ENCODE measurements at regions not wholly inside any gene's neighbourhood (a gene's known extent, or its start where the extent isn't known, plus 50 kb on each side); places are given as distances from the start of the nearest gene placed in this dataset.

DNA sequence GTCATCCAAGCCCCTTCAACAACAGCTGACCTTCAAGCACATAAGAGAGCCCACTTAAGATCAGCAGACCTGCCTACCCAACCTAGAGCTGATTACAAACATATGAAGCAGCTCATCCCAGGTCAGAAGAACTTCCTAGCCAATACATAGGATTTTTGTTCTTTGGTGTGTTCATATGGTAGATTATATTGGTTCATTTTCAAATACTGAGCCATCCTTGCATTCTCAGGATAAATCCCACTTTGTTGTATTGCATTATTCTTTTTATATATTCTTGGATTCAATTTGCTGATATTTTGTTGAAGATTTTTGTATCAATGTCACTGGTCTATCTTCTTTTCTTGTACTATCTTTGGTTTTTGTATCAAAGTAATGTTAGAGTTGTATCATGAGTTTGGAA, 107.3 kb upstream of the STT3B start:
- no peak for DNase-seq (ENCODE audit: low read depth)

DNA sequence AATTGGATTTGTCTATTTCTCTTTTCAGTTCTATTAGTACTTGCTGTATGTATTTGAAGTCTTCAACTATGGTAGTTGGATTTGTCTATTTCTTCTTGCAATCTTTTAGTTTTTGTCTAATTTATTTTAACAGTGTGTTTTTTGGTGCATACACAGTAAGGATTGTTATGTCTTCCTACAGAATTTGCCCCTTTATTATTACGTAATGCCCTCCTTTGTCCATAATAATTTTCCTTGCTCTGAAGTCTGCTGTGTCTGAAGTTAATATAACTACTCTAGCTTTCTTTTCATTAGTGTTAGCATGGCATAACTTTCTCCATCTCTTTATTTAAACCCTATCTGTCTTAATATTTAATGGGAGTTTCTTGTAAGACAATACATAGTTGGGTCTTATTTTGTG, 105.1 kb upstream of the STT3B start:
- DNase-seq (ENCODE audit: low read depth), result no peak

DNA sequence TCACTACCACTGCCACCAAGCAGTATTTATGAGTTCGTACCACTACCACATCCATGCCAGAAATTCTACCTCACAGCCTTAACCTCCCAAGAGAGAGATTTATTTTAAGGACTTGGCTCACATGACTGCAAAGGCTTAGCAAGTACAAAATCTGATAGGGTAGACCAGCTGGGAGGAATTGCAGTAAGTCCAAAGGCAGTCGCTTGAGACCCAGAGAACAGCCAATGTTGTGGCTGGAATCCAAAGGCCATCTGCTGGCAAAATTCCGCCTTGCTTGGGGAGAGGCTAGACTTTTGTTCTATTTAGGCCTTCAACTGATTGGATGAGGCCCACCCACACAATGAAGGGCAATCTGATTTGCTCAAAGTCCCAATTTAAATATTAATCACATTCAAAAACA, 101.4 kb upstream of the STT3B start:
- no peak for DNase-seq (ENCODE audit: low read depth)

DNA sequence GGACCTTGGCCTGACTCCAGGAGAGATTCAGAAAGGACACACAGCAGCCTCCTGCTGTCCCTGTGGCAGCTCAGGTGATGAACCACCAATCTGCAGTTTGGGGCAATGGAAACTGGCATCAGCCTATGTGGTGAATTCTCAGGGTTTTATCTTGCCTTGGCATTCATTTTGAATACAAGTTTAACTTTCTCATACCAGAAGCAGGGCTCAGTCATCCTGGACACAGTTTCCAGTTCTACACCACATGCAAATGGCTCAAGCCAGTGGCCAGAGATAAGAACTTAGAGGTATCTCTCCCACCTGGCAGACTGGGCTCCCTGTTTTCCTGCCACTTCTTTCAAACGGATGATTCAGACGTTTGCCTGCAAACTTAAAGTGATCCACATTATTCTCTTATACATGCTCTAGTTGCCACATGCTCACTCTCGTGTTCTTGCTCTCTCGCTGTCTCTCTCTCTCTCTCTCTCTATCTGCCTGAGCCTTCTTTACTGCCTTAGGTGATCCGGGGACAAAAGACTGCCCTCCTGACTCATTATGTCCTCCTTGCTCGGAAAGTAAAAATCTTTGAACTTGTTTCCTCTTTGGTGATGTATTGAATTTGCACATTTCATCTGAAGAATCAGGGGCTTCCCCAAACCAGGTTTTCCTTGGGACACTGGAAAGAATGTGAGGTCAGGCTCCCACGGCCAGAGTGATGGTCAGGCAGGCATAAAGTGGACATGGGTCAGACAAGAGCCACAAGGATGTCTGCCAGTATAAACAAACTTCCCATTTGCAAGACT, 99.6 kb upstream of the STT3B start:
- DNase-seq (ENCODE audit: low read depth), result no peak

DNA sequence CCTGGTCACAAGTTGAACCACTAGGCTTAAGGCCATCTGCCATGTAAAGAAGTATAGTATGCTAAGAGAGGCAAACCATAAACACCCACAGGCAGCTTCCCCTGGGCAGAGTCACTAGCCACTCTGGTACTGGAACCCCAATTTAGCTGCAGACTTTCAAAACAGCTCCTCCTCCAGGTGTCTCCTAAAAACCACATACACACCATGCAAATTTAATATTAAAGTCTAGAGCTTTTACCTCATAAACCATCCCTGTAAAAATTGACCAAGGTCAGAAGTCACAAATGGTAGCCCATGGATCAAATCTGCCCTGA, 99.1 kb upstream of the STT3B start:
- DNase-seq (ENCODE audit: low read depth), result no peak

DNA sequence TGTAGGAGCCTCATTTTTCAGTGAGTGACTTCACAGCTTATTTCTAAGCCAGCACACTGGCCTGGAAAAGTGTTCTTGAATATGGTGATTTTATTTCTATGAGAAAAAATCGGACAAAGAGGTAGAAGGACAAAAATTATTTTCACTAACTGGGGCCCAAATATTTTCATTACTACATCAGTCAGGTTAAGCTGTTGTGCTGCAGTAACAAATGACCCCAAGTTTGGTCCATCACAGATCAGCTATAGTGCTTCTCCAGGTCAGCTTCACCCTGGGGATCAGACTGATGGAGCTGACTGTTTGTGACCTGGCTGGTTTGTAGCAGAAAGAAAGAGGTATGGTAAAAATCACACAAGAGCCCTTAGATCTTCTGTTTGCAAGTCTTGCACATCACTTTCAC, 97.9 kb upstream of the STT3B start:
- DNase-seq (ENCODE audit: low read depth), result no peak

DNA sequence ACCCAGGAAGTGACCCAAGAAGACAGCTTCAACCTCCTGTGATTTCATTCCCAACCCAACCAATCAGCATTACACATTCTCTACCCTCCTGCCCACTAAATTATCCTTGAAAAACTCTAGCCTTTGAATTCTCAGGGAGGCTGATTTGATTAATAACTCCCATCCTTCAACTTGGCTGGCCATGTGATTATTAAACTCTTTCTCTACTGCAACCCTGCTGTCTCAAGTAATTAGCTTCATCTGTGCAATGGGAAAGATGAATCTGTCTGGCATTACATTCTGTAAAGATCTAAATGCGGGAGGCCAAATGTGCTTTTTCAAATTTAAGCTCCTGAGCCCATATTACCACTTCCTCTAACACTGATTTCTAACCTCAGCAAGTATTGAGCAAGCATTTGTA, 95.9 kb upstream of the STT3B start:
- DNase-seq (ENCODE audit: low read depth), result no peak

DNA sequence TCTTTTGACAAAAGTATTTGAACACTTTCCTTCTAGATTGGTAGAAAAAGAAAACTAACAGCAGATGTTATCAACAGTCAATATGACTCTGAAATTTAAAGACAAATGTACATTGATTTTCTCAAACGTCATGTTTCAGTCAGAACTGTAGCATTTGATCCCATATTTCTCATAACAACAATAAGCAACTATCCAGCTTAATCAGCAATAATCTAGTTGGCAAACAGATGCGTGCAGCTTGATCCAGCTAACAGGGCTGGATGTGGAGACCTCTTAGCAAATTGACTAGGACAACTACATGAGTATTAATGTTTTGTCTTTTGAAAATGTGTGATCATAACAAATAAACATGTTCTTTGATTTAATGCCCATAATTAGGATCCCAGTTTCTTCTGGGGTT, 94.0 kb upstream of the STT3B start:
- DNase-seq (ENCODE audit: low read depth), result no peak

DNA sequence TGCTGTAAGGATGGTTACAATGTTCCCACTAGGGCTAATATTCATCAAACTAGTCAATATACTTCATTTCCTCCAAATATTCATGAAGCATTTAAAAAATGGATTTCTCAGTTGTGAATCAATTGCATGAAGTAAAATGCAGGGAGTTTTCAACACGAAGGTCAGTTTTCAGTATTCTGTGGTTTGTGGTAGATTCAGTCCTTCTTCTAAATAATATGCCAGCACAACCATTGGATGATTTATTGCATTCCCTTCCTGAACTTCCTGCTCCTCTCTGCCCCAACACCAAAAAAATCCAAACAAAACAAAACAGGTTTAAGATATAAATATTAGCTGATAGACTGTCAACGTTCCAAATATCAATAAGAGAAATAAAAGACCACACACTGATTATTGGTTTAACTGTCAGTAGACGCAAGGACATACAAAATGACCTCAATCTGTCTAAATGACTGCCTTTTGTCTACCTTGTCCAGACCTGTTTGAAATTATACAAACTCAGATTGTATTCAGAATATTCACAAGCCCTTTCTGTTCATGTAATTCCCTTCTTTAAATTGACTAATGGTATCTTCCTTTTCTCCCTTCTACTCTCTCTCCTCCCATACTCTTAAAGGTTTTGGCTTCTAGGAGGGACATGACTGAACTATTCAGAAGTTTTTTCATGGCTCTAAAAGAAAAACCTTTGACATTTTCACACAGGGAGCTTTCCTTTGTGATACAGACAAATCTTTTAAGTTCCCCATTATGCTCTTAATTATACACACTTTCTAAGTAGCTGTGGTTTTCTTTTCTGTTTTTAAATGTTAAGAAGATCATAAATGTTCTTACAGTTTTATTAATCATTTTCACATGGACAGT, 92.6 kb upstream of the STT3B start:
- DNase-seq (ENCODE audit: low read depth), result no peak

DNA sequence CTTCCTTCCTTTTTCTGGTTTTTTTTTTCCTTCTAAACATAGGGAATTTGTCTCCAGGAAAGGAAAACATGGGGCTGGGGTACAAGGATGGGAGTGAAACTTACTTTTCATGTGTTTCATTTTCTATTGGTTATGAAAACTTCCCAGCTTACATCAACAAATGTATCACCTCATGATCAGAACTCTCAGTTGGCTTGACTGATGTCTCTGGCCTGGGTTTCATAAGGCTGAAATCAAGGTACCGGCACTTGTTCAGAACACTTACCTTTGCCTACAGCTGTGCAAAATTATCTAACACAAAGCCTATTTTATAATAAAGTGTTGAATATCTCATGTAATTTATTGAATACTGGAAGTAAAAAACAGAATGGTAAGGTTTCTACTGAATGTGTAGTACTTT, 91.8 kb upstream of the STT3B start:
- no peak for DNase-seq (ENCODE audit: low read depth)

DNA sequence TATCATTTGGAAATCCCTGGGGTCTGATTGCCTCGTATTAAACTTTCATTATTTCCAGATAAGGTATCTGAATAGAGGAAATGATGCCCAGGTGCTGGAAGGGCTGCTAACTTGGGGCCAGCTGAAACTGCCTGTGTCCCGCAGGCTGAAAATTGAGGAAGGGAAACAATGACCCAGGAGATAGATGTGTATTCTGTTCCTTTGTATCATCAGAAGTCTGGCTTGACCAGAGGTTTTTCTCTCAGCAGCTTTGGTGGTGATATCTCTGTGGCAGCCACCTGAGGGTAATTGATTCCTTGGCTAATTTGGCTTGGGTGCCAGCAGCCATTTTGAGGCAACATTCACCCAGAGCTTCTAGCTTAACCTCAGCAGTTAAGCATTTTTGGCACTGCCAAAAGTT, 90.0 kb upstream of the STT3B start:
- DNase-seq (ENCODE audit: low read depth), result no peak

DNA sequence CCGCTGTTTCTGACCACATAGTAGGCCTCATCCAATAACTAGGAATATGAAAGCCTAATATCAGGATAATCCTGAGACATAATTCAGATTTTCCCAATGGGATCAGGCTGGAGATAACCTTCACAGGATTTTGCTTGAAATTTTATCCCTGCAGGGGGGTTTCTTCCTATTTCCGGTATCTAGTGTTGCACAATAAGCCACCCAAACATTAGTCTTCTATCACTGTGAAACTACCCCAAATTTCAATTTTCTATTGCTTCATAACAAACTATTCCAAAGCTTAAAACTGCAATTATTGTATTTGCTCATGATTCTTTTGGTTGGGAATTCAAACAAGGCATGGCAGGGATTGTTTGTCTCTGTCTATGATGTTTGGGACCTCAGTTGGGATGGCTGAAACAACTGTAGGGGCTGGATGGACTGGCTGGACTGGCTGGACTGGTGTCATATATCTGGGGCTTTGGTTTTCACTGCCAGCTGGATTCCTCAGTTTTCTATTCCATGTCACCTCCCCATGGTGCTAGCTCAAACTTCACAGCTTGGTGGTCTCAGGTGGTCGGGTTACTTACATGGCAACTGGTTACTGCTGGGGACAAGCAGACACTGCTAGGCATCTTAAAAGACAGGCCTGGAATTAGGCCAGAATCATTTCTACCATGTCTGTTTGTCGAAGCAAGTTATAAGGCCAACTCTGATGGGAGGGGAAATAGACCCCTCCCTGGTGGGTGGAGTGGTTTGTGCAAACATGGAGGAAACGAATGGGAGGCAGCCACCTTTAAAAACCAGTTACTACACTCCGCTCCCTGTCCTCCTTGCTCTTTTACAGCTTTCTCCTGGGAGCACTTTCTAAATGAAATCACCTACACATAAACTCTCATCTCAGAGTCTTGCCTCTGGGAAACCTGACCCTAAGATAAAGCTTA, 88.2 kb upstream of the STT3B start:
- no peak for DNase-seq (ENCODE audit: low read depth)

DNA sequence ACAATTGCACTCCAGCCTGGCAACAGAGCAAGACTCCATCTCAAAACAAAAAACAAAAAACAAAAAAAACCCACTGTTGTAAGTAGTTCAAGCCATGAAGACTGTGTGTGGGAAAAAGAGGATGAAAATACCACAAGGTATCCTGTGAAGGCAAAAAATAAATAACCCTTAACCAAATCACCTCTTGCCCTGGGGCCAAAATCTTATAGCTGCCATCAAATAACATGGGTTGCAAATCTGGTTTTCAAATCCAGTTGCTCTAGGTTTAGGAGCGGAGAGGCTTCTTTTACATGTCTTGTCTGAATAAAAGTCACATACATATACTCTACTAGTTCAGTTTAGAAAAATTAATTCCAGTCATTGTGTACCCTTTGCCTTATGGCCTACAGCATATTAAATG, 87.0 kb upstream of the STT3B start:
- no peak for DNase-seq (ENCODE audit: low read depth)

DNA sequence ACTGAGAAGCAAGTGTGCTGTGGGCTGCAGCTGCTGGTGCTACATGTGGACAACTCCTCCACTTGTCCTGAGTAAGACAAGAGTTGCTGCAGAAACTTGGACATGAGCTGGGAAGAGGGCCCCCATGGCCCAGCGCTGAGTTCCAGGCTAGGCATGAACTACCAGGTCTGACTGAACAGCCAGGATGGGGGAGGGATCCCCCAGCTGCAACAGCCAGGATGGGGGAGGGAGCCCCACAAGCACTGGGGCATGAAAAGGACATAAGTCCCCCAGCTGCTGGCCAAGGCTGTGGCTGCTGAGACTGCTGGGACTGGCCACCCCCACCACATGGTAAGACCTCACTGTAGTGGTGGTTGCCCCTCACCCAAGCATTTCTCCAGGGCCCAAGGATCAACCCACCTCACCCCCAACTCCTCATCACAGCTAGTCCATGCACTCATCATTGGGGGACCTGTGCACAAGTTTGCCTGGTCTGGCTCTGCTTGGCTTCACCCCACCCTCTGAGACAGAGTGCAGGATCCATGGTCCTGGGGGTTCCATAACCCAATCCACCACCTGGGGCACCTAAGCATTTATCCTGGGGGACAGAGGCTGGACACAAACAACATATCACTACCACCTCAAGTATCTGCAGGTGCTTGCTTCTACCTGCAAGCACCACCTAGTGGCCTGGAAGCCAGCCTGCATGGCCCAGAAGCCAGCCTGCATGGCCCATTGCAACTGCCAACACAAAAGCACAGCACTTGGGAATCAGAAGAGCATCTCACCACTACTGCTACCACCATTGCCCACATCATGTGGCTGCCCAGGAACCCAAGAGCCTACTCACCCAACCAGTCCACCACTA, 84.5 kb upstream of the STT3B start:
- DNase-seq (ENCODE audit: low read depth), result no peak

DNA sequence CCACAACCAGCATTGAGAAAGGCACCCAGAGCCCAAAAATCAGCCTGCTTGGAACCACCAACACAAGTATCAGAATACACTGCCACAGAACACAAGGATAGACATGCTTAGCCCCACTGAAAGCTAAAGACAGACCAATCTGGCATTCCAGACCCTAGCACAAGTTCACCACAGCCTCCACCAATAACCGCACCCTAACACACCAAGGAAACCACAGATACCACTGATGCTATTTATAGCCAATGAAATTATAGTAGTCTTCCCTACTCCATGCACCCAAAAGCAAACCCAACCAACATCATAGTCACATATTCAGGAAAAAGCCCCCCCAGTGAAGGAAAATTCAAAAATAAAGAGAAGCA, 83.9 kb upstream of the STT3B start:
- DNase-seq (ENCODE audit: low read depth), result no peak

DNA sequence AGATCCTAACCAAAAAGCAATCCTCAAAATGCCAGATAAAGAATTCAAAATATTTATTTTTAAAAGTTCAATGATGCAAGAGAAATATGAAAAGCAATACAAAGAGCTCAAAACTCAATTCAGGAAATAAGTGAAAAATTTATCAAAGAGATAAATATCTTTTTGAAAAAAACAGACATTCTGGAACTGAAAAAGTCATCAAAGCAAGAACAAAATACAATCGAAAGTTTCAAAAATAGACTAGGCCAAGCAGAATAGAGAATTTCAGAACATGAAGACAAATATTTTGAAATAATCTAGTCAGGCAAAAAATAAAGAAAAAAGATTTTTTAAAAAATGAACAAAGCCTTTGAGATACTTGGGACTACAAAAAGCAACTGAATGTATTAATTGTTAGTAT, 83.4 kb upstream of the STT3B start:
- no peak for DNase-seq (ENCODE audit: low read depth)

DNA sequence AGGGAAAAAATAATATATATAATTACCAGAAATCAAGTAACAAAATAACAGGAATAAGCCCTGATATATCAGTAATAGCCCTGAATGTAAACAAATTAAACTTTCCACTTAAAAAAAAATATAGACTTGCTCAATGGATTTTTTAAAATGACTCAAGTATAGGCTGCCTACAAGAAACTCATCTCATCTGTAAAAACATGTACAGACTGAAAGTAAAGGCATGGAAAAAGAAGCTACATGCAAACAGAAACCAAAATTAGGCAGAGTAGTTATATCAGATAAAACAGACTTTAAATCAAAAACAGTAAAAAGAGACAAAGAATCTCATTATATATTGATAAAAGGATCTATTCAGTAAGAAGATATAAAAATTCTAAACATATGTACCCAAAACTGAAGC, 82.4 kb upstream of the STT3B start:
- no peak for DNase-seq (ENCODE audit: low read depth)

DNA sequence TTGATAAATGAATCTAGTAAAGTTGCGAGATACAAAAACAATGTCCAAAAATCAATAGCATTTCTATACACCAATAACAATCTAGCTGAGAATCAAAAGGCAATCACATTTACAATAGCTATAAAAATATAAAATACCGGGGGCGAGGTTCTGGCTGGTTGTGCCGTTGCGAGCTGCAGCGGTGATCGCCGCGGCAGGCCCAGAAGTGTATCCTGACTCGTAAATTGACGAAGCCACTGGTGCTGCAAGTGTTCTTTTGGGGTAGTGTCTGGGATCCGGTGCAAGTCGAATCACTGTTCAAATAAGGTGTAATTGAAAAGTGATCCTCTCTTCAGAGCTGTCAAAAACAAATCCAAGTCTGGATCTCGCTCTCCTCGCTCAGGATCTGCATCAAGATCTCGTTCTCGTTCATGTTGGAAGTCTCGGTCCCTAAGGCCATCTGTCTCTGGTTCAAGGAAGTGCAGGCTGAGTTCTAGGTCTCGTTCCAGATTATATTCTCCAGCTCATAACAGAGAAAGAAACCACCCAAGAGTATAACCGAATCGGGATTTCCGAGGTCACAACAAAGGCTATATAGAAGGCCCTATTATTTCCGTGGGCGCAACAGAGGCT, 80.1 kb upstream of the STT3B start:
- DNase-seq (ENCODE audit: low read depth), result no peak

DNA sequence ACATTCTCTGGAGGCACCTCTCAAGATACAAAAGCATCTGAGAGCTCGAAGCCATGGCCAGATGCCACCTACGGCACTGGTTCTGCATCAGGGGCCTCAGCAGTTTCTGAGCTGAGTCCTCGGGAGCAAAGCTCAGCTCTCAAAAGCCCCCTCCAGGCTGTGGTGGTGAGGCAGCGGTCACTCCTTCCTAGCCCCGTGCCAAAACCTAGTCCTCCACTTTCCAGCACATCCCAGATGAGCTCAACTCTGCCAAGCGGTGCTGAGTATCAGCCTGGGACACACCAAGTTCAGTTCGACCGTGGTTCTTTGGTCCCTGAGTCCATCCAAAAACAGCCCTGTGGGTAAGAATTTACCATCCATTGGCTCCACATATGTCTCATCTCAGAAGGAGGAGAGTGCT, 79.3 kb upstream of the STT3B start:
- DNase-seq (ENCODE audit: low read depth), result no peak

DNA sequence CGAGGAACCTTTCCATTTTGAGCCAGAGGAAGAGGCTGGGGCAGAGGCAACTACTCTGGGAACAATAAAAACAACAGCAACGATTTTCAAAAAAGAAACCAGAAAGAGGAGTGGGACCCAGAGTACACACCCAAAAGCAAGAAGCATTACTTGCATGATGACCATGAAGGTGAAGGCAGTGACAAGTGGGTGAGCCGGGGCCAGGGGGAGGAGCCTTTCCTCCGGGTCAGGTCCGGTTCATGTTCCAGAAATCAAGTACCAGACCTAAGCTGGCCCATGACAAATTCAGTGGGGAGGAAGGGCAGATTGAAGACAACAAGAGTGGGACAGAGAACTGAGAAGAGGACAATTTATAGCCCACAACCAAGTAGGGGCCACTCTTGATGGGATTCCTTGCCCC, 77.2 kb upstream of the STT3B start:
- no peak for DNase-seq (ENCODE audit: low read depth)

DNA sequence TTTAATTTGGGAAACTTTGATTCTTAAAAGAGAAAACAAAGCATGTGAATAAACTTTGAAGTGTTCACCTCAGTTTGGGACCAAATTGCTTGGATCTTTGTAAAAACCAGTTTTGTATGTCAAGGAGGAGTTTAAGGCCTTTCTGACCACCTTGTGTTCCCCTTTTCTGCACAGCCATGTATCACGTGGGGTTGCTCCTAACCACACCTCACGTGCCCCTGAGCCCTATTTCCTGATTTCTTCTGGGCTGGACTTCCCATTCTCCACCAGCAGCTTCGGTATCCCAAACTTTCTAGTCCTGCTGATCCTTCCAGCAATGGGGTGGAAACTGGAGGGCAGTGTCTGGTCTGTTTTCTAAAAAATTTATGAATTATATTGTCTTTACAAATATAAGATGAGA, 76.4 kb upstream of the STT3B start:
- no peak for DNase-seq (ENCODE audit: low read depth)

DNA sequence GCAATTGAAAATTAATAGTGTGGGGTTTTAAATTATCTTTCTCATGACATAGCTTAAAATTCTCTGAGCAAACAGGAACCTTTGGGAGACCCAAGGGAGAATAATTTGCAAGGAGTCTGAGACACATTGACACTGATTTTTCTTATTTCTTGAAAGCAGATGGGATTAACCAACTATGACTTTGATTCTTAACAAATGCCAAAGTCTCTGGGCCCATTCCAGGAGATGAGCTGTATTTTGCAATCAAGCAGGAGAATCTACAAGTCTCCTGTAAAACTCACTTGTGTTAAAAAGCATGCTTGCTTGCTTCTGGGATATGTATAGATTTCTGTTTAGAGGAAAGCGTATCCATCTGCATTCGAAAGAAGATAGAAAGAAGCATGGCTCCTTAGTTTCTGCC, 71.3 kb upstream of the STT3B start:
- no peak for DNase-seq (ENCODE audit: low read depth)
